Adrenal gland (tissue), 9 donors: ENCODE measurements at regions not wholly inside any gene's neighbourhood (a gene's known extent, or its start where the extent isn't known, plus 50 kb on each side); places are given as distances from the start of the nearest gene placed in this dataset.

ENCODE experiments used
- DNase-seq, 7 donors: peaks; one replicate each; pipeline ENCODE4 v3.0.0-alpha.2; 2019 to 2020
- H3K27ac ChIP-seq, 5 donors: fragments of 200-600 bp; sonication (generic) in 4 of 5; 1 replicate in 3 of 5; 2 replicates in 2 of 5; pipeline versions ENCODE4 v1.5.1 to v1.8.0; 2016 to 2020; ENCODE audit warnings: mild to moderate bottlenecking in 1 of 5
- H3K27me3 ChIP-seq: fragments of 200-600 bp; 2 replicates; pipeline ENCODE4 v1.8.0; 2021
- H3K36me3 ChIP-seq, 2 donors: fragments of 200-600 bp; replicated peaks in 1 of 2; 1 replicate in 1 of 2; 2 replicates in 1 of 2; pipeline versions ENCODE4 v1.5.1 to v1.8.0; 2018 to 2022
- H3K4me1 ChIP-seq, 2 donors: fragments of 200-600 bp; replicated peaks in 1 of 2; 1 replicate in 1 of 2; 2 replicates in 1 of 2; pipeline versions ENCODE4 v1.5.1 to v1.8.0; 2018 to 2021
- H3K4me3 ChIP-seq, 4 donors: fragments of 200-600 bp; sonication (generic) in 3 of 4; one replicate each; pipeline ENCODE4 v1.5.1; 2016 to 2018
- H3K9me3 ChIP-seq, 3 donors: fragments of 200-600 bp; sonication (generic) in 1 of 3; replicated peaks in 1 of 3; 1 replicate in 2 of 3; 2 replicates in 1 of 3; pipeline versions ENCODE4 v1.5.1 to v1.8.0; 2016 to 2021
- CTCF ChIP-seq, 6 experiments: fragments of 450-650 bp in 4 of 6; fragments of 200-600 bp in 2 of 6; sonication (generic) in 1 of 6; IDR thresholded peaks; 1 replicate in 5 of 6; 2 replicates in 1 of 6; pipeline versions ENCODE4 v1.5.1 to v1.8.0; 2016 to 2021; ENCODE audit warnings: antibody characterized with exemption in 6 of 6, mild to moderate bottlenecking in 2 of 6, moderate library complexity in 1 of 6
- POLR2A ChIP-seq, 2 donors: fragments of 450-650 bp; IDR thresholded peaks; one replicate each; pipeline ENCODE4 v1.6.1; 2017; ENCODE audit warnings: antibody characterized with exemption in 2 of 2, mild to moderate bottlenecking in 2 of 2, moderate library complexity in 1 of 2
- WGBS, 4 donors: extraction: QIAGEN DNeasy Blood & Tissue Kit in 2 of 4; methylation state at CpG; one replicate each; pipeline versions ENCODE4 v1.1.5 to v1.1.7; 2013 to 2017; 5-methylcytosine and 5-hydroxymethylcytosine counted together
- intact Hi-C, 2 donors: fragments of 100-400 bp; cut with DNase I; formaldehyde crosslinking; loops; one replicate each; pipeline versions ENCODE4 v1.14.1 to v1.15.0; 2022 to 2023
- donor health status: healthy with polysubstance abuse.
- donor health status: Bipolar disorder and iron deficiency.
- donor health status: DM: yes; HTN: yes; CAD: no.
- donor health status: DM: no; HTN: no; CAD: no.
- donor health status: DM: no; HTN: no; CAD: no.

DNA sequence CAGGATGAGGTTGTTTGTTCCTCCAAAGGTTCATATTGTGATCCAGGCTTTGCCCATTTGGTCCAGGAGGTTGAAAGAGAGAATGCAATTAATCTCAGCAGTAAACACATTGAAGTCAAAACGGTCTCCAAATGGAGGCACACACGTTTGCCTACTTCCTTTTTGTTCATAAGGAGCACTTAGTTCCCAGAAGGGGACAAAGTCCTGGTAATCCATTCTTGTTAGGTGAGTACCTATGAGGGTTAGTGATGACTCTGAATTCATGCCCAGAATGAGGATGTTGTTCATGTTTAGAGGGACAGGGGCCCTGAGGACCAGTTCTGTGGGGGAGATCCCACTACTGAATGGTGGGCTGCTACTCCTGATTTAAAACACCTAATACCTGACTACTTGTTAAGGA, 177.7 kb downstream of the ALDH1A2 start:
- Histone ChIP-seq H3K36me3 (no peaks in the 10 kb centered on the region), H3K4me1 (no peaks in the 10 kb centered on the region), H3K27me3 (peaks cover 10% of the 10 kb centered on the region), H3K4me3 (no peak overlapping the region), H3K27ac (no peak overlapping the region), H3K9me3 (no peaks in the 10 kb centered on the region)
- no peak for DNase-seq
- intact Hi-C loops = no loop called here
- WGBS, 4 donors = 44 to 56% (median 49%) methylated on average over 2 of the region's 2 CpGs
- TF ChIP-seq POLR2A (IDR thresholded peaks at IDR 0.05) (no peak), CTCF (IDR thresholded peaks at IDR 0.05) (no peak)

GRCh38 chr15:57890351-57890750, 175.2 kb downstream of the ALDH1A2 start:
- TF ChIP-seq CTCF (IDR thresholded peaks at IDR 0.05) (no peak), POLR2A (IDR thresholded peaks at IDR 0.05) (no peak)
- intact Hi-C loops = no loop called here
- Histone ChIP-seq H3K4me1 (no peaks in the 10 kb centered on the region), H3K27ac (no peak overlapping the region), H3K36me3 (no peaks in the 10 kb centered on the region), H3K27me3 (peaks cover 7% of the 10 kb centered on the region), H3K4me3 (no peak overlapping the region), H3K9me3 (no peaks in the 10 kb centered on the region)
- WGBS, 4 donors = 71 to 94% (median 78%) methylated on average over 1 of the region's 1 CpG
- DNase-seq = no peak

DNA sequence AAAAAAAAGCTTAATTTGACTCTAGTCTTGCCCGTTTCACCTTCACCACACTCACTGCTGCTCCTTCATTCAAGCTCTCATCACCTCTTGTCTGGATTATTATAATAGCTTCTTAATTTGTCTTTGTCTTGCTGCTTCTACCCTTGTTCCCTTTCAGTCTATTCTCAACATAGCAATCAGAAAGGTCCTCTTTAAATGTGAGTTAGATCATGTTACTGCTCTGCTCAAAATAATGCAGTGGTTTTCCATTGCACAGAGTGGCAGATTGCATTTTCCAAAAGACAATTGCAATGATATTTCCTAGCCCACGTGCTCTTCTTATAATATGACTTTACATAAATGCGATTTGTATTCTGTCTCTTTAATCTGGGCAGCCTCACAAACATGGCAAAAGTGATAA, 174.6 kb downstream of the ALDH1A2 start:
- Histone ChIP-seq H3K36me3 (no peaks in the 10 kb centered on the region), H3K27me3 (peaks cover 5% of the 10 kb centered on the region), H3K4me1 (no peaks in the 10 kb centered on the region), H3K9me3 (no peaks in the 10 kb centered on the region), H3K4me3 (no peak overlapping the region), H3K27ac (no peak overlapping the region)
- no peak for TF ChIP-seq POLR2A (IDR thresholded peaks at IDR 0.05)
- no peak for TF ChIP-seq CTCF (IDR thresholded peaks at IDR 0.05)
- intact Hi-C loops = no loop called here
- WGBS, 4 donors = 66 to 91% (median 76%) methylated on average over 3 of the region's 3 CpGs
- no peak for DNase-seq

DNA sequence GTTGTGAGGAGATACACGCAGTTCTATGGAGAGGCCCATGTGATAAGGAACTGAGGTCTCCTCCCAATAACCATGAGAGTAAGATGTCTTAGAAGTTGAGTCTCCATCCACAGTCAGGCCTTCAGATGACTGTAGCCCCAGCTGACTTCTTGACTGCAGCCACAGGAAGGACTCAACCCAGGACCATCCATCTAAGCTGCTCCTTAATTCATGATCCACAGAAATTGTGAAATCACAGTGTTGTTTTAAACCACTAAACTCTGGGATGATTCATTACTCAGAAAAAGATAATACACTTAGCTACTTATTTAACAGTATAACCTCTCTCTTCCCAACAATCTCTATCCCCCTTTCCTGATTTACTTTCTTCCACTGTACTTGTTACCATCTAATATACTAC, 173.3 kb downstream of the ALDH1A2 start:
- no peaks in the 10 kb centered on the region for H3K9me3 ChIP-seq
- TF ChIP-seq CTCF (IDR thresholded peaks at IDR 0.05) (no peak), POLR2A (IDR thresholded peaks at IDR 0.05) (no peak)
- DNase-seq = no peak
- no peak overlapping the region for H3K4me3 ChIP-seq
- WGBS, 4 donors = 63 to 100% (median 93%) methylated on average over 1 of the region's 1 CpG
- peaks cover 5% of the 10 kb centered on the region for H3K27me3 ChIP-seq
- intact Hi-C loops = no loop called here
- H3K27ac ChIP-seq = no peak overlapping the region
- H3K36me3 ChIP-seq = no peaks in the 10 kb centered on the region
- no peaks in the 10 kb centered on the region for H3K4me1 ChIP-seq
